Uterus (tissue), 3 donors: ENCODE measurements at regions not wholly inside any gene's neighbourhood (a gene's known extent, or its start where the extent isn't known, plus 50 kb on each side); places are given as distances from the start of the nearest gene placed in this dataset.
"Not testable (repeated sequence)": the region's sequence is repeated elsewhere in the genome, so short reads cannot be mapped to it uniquely, and the experiment has no call there.

Source experiments
- DNase-seq, 2 donors: peaks; one replicate each; pipeline ENCODE4 v3.0.0-alpha.2; 2019 to 2020
- H3K27ac ChIP-seq, 2 donors: fragments of 200-600 bp; sonication (generic); 1 replicate in 1 of 2; 2 replicates in 1 of 2; pipeline ENCODE4 v1.5.1; 2016 to 2018
- H3K27me3 ChIP-seq, 2 donors: fragments of 200-600 bp; sonication (generic); one replicate each; pipeline ENCODE4 v1.5.1; 2018 to 2019; ENCODE audit warnings: control low read depth in 1 of 2
- H3K36me3 ChIP-seq, 2 donors: fragments of 200-600 bp; sonication (generic); one replicate each; pipeline ENCODE4 v1.5.1; 2019; ENCODE audit warnings: control low read depth in 1 of 2
- H3K4me1 ChIP-seq, 2 donors: fragments of 200-600 bp; sonication (generic); one replicate each; pipeline ENCODE4 v1.5.1; 2018 to 2019; ENCODE audit warnings: control low read depth in 1 of 2
- H3K4me3 ChIP-seq, 2 donors: fragments of 200-600 bp; sonication (generic); 1 replicate in 1 of 2; 2 replicates in 1 of 2; pipeline ENCODE4 v1.5.1; 2018 to 2019; ENCODE audit warnings: mild to moderate bottlenecking in 1 of 2
- H3K9me3 ChIP-seq, 2 donors: fragments of 200-600 bp; sonication (generic); one replicate each; pipeline ENCODE4 v1.5.1; 2019; ENCODE audit warnings: control low read depth in 1 of 2
- POLR2A ChIP-seq, 2 donors: fragments of 450-650 bp; IDR thresholded peaks; one replicate each; pipeline ENCODE4 v1.6.1; 2016; ENCODE audit warnings: antibody characterized with exemption in 2 of 2, mild to moderate bottlenecking in 1 of 2, moderate library complexity in 1 of 2
- intact Hi-C: fragments of 100-400 bp; cut with DNase I; formaldehyde crosslinking; loops from one replicate; pipeline ENCODE4 v1.15.1; 2023; ENCODE audit warnings: low total_unique reads
- TF ChIP-seq, protein P1 (sequence below), 4 experiments: fragments of 200-600 bp in 2 of 4; fragments of 450-650 bp in 2 of 4; sonication (generic) in 2 of 4; IDR thresholded peaks; one replicate each; pipeline ENCODE4 v1.5.1; 2016 to 2019; ENCODE audit warnings: antibody characterized with exemption in 4 of 4, mild to moderate bottlenecking in 2 of 4, moderate library complexity in 1 of 4
- donor health status: DM: yes; HTN: yes; CAD: no.

DNA sequence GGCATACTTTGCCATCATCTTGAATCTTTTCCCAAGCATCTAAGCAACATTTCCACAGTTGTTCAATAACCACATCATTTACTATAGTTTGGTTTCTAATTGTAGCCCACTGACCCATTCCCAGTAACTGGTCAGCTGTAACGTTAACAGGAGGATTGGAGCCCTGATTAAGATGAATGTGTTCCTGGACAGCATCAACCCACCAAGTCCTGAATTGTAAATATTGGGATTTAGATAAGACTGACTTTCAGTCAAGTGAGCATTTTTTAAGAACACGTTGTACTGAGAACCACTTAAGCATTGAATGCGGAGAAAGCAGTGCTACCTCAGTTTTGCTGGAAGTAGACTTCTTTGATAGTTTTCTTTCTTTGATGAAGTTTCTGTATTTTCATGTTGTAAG is 53.3 kb upstream of the ARL4D start:
- H3K27ac ChIP-seq, DNase-seq, H3K4me1 ChIP-seq, H3K36me3 ChIP-seq, H3K27me3 ChIP-seq, H3K4me3 ChIP-seq, intact Hi-C loops: not testable (repeated sequence)
- H3K9me3 ChIP-seq, result peaks cover 0 to 16% of the 10 kb centered on the region in 2 donors

DNA sequence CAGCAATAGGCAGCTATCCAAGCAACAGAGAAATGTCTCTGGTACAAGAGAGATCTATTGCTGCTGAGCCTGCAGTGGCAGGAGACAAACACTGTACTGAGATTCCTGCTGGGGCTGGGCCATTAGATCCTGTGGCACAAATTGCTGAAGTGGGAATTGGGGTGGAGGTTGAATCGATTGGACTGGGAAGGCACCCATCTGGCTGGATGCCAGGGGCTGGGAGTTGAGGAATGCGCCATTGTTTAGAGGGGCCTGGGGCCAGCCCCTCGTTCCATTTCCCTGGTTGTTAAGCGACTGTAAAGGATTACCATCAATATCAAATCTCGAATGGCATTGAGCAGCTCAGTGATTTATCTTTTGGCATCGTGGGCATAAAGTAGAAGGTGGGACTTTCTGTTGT is 54.1 kb upstream of the ARL4D start:
- intact Hi-C loops, result no loop called here
- Histone ChIP-seq H3K27me3 (no peaks in the 10 kb centered on the region), H3K4me3 (no peak overlapping the region), H3K4me1 (no peaks in the 10 kb centered on the region), H3K27ac (no peak overlapping the region), H3K36me3 (no peaks in the 10 kb centered on the region), H3K9me3 (peaks cover 0 to 16% of the 10 kb centered on the region in 2 donors)
- DNase-seq, result no peak
- TF ChIP-seq, protein P1, sequence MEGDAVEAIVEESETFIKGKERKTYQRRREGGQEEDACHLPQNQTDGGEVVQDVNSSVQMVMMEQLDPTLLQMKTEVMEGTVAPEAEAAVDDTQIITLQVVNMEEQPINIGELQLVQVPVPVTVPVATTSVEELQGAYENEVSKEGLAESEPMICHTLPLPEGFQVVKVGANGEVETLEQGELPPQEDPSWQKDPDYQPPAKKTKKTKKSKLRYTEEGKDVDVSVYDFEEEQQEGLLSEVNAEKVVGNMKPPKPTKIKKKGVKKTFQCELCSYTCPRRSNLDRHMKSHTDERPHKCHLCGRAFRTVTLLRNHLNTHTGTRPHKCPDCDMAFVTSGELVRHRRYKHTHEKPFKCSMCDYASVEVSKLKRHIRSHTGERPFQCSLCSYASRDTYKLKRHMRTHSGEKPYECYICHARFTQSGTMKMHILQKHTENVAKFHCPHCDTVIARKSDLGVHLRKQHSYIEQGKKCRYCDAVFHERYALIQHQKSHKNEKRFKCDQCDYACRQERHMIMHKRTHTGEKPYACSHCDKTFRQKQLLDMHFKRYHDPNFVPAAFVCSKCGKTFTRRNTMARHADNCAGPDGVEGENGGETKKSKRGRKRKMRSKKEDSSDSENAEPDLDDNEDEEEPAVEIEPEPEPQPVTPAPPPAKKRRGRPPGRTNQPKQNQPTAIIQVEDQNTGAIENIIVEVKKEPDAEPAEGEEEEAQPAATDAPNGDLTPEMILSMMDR (IDR thresholded peaks at IDR 0.05), result no peak
- no peak for TF ChIP-seq POLR2A (IDR thresholded peaks at IDR 0.05)

DNA sequence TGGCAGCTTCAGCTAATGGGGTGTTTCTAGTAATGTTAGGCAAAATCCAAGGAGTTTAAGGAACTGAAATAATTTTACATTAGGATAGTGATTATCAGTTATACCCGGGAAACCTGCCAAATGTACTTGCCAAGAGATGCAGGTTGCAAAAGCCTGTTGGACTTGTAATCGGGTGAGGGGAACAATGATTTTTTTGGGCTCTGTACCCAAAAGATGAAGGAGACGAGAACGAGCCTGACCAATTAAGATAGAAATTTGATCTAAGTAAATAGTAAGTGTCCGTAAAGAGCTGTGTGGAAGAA is 56.3 kb upstream of the ARL4D start:
- H3K4me1 ChIP-seq, result no peaks in the 10 kb centered on the region
- H3K27me3 ChIP-seq, result no peaks in the 10 kb centered on the region
- no peak overlapping the region for H3K27ac ChIP-seq
- no peak overlapping the region for H3K4me3 ChIP-seq
- no peaks in the 10 kb centered on the region for H3K36me3 ChIP-seq
- intact Hi-C loops, result no loop called here
- H3K9me3 ChIP-seq, result no peaks in the 10 kb centered on the region
- DNase-seq, result no peak
- TF ChIP-seq POLR2A (IDR thresholded peaks at IDR 0.05), result no peak
- TF ChIP-seq, protein P1 (IDR thresholded peaks at IDR 0.05), result no peak

- TF ChIP-seq POLR2A (IDR thresholded peaks at IDR 0.05), result no peak
- TF ChIP-seq, protein P1 (IDR thresholded peaks at IDR 0.05), result no peak
- Histone ChIP-seq H3K4me1 (no peaks in the 10 kb centered on the region), H3K27ac (no peak overlapping the region), H3K9me3 (no peaks in the 10 kb centered on the region), H3K36me3 (no peaks in the 10 kb centered on the region), H3K27me3 (no peaks in the 10 kb centered on the region), H3K4me3 (no peak overlapping the region)
- intact Hi-C loops, result no loop called here
- no peak for DNase-seq
Observed at GRCh38 chr17:43341715-43342588, 56.8 kb upstream of the ARL4D start.

DNA sequence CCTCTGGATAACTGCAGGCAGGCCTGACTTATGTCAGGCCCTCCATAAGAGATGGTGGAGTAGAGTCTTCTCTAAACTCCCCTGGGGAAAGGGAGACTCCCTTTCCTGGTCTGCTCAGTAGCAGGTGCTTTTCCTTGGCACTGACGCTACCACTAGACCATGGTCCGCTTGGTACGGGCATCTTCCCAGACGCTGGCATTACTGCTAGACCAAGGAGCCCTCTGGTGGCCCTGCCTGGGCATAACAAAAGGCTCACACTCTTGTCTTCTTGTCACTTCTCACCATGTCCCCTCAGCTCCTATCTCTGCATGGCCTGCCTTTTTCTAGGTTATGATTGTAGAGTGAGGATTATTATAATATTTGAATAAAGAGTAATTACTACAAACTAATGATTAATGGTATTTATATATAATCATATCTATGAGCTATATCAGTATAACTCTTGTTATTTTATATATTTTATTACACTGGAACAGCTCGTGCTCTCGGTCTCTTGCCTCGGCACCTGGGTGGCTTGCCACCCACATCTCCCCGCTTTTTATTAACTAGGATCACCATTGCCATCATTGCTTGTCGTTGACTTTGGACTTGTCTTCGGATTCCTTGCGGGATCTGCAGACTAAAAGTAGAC is 59.8 kb upstream of the ARL4D start:
- intact Hi-C loops, result no loop called here
- TF ChIP-seq, protein P1 (IDR thresholded peaks at IDR 0.05), result peak; percentile 33 to 73 (median 59)
- no peak for TF ChIP-seq POLR2A (IDR thresholded peaks at IDR 0.05)
- Histone ChIP-seq H3K27ac (no peak overlapping the region), H3K27me3 (no peaks in the 10 kb centered on the region), H3K4me1 (no peaks in the 10 kb centered on the region), H3K4me3 (no peak overlapping the region), H3K36me3 (no peaks in the 10 kb centered on the region), H3K9me3 (no peaks in the 10 kb centered on the region)
- DNase-seq, result peak; percentile 59 to 71
